ENCODE measurements at regions not wholly inside any gene's neighbourhood (a gene's known extent, or its start where the extent isn't known, plus 50 kb on each side); places are given as distances from the start of the nearest gene placed in this dataset.

- TF ChIP-seq MXI1 (IDR thresholded peaks at IDR 0.05; ENCODE audit: low read depth, low read length) (no peak), EZH2phosphoT487 (IDR thresholded peaks at IDR 0.05; ENCODE audit: borderline replicate concordance, low read depth) (no peak), YY1 (IDR thresholded peaks at IDR 0.05; ENCODE audit: low read depth) (no peak), FOXJ3 (CRISPR knock-in tag; IDR thresholded peaks at IDR 0.05) (no peak), POLR2AphosphoS5 (IDR thresholded peaks at IDR 0.05; ENCODE audit: low read depth, low read length) (no peak), JUND (IDR thresholded peaks at IDR 0.05) (no peak), EP300 (IDR thresholded peaks at IDR 0.05; ENCODE audit: borderline replicate concordance in 1 of 2, low read depth in 1 of 2, low read length in 1 of 2) (no peak), USF2 (IDR thresholded peaks at IDR 0.05; ENCODE audit: borderline replicate concordance, low read depth, low read length) (no peak), CTCF (IDR thresholded peaks at IDR 0.05) (no peak), TCF12 (IDR thresholded peaks at IDR 0.05) (no peak)
Measured at GRCh38 chrX:67159437-67159836, 384.4 kb upstream of the AR start.

All from SK-N-SH (cell line).